ENCODE measurements at regions not wholly inside any gene's neighbourhood (a gene's known extent, or its start where the extent isn't known, plus 50 kb on each side); places are given as distances from the start of the nearest gene placed in this dataset.

DNA sequence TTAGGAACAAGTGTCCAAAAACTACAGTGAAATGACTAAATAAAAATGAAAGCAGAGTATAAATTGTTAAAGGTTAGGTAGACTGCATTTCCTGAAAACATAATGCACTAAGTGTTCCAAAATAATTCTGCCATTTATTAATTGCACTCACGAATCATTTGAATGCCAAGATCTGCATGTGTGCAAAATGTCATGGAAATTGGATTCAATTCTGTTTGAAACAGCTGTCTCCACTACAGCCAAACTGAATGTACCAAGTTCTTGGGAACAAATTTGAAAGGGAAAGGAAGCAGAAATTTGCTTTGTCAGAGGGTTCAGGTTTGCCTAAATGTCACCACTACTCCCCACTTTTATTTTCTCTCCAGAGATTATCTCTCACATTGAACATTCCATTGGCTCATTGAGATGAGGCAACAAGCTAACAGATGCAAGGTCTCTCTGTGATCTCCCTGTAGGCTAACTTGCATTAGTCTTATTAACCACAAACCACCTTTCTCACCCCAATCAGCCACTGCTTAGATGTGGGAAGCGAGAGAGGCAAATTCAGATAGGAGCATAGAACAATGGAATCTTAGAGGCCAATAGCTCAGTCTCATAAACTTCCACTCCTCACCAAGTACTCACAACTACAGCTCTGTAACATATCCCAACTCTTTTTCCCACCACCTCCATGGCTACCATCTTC, 226.6 kb downstream of the KDR start:
- no peak overlapping the region for H3K4me3 Mint-ChIP-seq
- no peaks in the 10 kb centered on the region for H3K36me3 Mint-ChIP-seq (ENCODE audit: insufficient read depth)
- DNase-seq (no peak), ATAC-seq (replicated peaks) (no peak)
- no peaks in the 10 kb centered on the region for H3K27me3 Mint-ChIP-seq
- no peak overlapping the region for H3K27ac Mint-ChIP-seq
- peaks cover 0 to 5% of the 10 kb centered on the region in 2 donors for H3K9me3 Mint-ChIP-seq
- no peaks in the 10 kb centered on the region for H3K4me1 Mint-ChIP-seq (ENCODE audit: low read depth in 2 of 2)

DNA sequence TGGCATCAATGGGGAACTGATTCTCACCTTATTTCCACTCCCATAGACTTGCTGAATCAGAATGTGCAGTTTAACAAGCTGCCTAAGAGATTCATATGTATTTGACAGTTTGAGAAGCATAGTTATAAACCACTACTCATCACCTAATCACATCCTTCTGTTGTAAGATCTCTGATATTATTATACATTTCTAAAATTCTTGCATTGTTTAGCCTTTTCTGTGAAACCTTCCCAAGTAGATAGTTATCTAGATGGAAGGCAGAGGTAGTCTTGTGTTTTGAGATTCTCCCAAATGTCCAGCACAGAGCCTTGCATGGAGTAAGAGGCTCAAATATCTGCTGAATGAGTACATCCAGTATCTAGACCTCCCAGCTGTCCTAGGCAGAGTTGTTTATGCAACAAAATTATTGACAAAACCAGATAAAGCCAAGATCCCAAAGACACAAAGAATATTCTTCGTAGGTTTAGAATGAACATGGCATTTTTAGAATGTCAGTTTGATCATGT, 227.3 kb downstream of the KDR start:
- Mint-ChIP-seq H3K4me3 (no peak overlapping the region), H3K27ac (no peak overlapping the region), H3K4me1 (ENCODE audit: low read depth in 2 of 2) (no peaks in the 10 kb centered on the region), H3K9me3 (peaks cover 0 to 6% of the 10 kb centered on the region in 2 donors), H3K36me3 (ENCODE audit: insufficient read depth) (no peaks in the 10 kb centered on the region), H3K27me3 (no peaks in the 10 kb centered on the region)
- no peak for ATAC-seq (replicated peaks)
- DNase-seq = no peak

DNA sequence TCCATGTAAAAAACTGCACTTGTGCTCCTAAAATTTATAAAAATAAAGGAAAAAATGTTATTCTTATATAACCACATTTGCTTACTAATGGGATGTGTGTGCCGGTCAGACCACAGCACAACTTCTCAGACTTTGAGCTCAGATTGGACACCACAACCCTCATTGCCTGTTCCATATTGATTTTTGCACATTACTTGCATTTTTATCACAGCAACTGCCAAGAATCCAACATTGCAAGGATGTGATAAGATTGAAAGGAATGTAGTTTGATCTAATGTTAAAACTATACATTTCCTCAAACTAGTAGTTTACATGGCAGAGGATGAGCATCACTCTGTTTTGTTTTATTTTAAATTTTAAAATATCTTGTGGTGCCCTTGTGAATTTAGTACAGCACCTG, 227.8 kb downstream of the KDR start:
- Mint-ChIP-seq H3K27ac (no peak overlapping the region), H3K9me3 (peaks cover 0 to 6% of the 10 kb centered on the region in 2 donors), H3K27me3 (no peaks in the 10 kb centered on the region), H3K4me3 (no peak overlapping the region), H3K4me1 (ENCODE audit: low read depth in 2 of 2) (no peaks in the 10 kb centered on the region), H3K36me3 (ENCODE audit: insufficient read depth) (no peaks in the 10 kb centered on the region)
- ATAC-seq (replicated peaks) (no peak), DNase-seq (no peak)

DNA sequence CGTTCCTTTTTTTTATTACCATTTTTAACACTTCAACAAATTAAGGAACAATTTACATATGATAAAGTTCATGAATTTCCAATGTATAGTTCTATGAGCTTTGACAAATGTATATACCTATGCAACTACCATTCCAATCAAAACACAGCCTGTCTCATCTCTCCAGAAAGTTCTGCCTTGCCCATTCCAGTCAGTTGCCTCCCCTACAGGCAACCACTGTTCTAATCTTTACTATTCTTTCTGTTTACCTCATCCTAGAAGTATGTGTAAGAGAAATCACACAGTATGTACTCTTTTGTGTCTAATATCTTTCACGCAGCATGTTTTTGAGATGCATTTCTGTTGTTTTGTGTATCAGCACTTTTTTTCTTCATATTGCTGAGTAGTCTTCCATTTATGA, 224.9 kb downstream of the KIT start:
- Mint-ChIP-seq H3K27me3 (no peaks in the 10 kb centered on the region), H3K4me3 (no peak overlapping the region), H3K36me3 (ENCODE audit: insufficient read depth) (no peaks in the 10 kb centered on the region), H3K4me1 (ENCODE audit: low read depth in 2 of 2) (no peaks in the 10 kb centered on the region), H3K9me3 (peaks cover 0 to 7% of the 10 kb centered on the region in 2 donors), H3K27ac (no peak overlapping the region)
- no peak for ATAC-seq (replicated peaks)
- DNase-seq = no peak

DNA sequence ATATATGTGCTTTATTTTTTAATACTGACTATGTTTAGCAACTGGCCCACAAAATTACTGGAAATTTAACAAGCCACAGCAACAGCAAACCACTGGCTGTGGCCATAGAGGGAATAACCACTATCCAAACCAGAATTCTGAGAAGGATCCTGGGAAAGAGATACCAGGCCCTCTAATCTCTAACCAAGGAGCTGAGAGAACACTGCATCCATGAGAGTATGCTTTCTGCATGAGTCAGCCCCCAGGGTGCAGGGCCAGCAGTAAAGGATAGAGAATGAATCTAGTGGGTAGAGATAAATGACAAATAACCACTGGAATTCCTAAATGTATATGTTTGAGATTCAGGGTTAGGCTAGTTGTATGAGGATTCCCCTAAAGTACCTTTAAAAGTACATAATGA, 221.8 kb downstream of the KIT start:
- Mint-ChIP-seq H3K27ac (no peak overlapping the region), H3K4me1 (ENCODE audit: low read depth in 2 of 2) (no peaks in the 10 kb centered on the region), H3K36me3 (ENCODE audit: insufficient read depth) (no peaks in the 10 kb centered on the region), H3K27me3 (no peaks in the 10 kb centered on the region), H3K4me3 (no peak overlapping the region), H3K9me3 (peaks cover 9 to 10% of the 10 kb centered on the region in 2 donors)
- no peak for ATAC-seq (replicated peaks)
- no peak for DNase-seq

DNA sequence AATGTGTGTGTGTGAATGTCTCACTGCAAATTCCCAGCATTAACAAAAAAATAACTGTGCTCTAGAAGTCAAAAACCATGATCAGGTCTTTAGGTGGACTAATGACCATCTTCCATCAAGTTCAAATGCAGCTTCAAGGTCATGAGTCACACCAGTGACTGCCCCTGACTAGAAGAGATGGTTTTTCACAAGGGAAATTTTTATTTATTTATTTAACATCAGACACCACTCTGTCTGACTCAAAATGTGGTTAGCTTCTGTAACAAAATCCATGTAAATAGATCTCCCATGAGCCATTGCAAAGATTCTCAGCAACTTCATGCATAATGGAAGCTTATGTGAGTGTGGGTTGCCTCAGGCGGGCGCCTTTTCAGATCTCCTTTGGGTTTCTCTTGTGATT, 219.2 kb downstream of the KIT start:
- no peak overlapping the region for H3K27ac Mint-ChIP-seq
- peaks cover 8 to 9% of the 10 kb centered on the region in 2 donors for H3K9me3 Mint-ChIP-seq
- no peaks in the 10 kb centered on the region for H3K4me1 Mint-ChIP-seq (ENCODE audit: low read depth in 2 of 2)
- no peak for DNase-seq
- no peak for ATAC-seq (replicated peaks)
- H3K27me3 Mint-ChIP-seq = no peaks in the 10 kb centered on the region
- no peak overlapping the region for H3K4me3 Mint-ChIP-seq
- H3K36me3 Mint-ChIP-seq (ENCODE audit: insufficient read depth) = no peaks in the 10 kb centered on the region

DNA sequence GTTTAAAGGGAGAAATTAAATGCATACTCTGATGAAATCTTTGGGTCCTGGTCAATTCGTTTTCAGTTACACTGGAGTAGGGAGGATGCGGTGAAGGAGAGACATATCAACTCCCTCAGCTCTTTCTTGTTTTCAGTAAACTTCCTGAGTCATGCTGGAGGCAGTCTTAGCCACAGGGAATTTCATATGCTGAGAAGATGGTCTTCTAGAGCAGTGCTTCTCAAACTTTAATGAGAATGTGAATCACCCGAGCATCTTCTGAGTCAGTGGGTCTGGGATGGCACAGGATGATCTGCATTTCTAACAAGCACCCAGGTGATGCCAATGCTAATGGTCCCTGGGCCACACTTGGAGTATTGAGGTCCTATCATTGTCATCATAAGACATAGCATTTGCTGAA, 214.5 kb downstream of the KIT start:
- Mint-ChIP-seq H3K9me3 (peaks cover 9% of the 10 kb centered on the region in 2 donors), H3K27me3 (no peaks in the 10 kb centered on the region), H3K27ac (no peak overlapping the region), H3K4me1 (ENCODE audit: low read depth in 2 of 2) (no peaks in the 10 kb centered on the region), H3K36me3 (ENCODE audit: insufficient read depth) (no peaks in the 10 kb centered on the region), H3K4me3 (no peak overlapping the region)
- DNase-seq = no peak
- no peak for ATAC-seq (replicated peaks)

DNA sequence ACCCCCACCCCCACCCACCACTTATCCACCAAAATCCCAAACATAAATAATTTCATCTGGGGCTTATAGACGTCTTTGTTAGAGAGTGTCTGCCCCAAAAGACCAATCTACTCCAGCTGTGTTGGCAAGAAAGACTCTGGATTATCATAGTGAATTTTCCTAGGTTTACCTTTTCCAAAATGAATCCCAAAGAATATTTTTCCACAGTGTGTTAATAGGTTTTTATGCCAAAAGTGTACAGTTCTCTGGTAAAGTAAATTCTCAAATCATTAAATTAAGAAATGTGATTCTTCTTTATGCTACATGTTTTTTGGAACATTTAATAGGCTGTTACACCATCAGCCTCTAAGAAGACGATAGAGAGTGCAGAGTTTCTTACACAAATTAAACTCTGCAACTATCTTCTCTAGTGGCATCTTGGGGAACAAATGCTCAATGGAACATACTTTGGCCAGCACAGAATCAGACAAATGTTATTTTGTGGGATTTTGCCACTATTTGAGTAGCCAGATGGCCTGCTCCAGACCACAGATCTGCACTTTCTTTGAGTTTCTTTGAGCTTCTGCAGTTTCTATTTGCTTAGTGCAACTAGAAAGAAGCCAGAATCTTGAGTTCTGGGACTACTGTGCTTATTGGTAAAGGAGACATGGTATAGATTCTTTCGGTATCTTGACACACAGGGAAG, 206.0 kb downstream of the KIT start:
- H3K36me3 Mint-ChIP-seq (ENCODE audit: insufficient read depth) = no peaks in the 10 kb centered on the region
- no peaks in the 10 kb centered on the region for H3K4me1 Mint-ChIP-seq (ENCODE audit: low read depth in 2 of 2)
- ATAC-seq (replicated peaks) (no peak), DNase-seq (no peak)
- H3K27ac Mint-ChIP-seq = no peak overlapping the region
- peaks cover 0 to 6% of the 10 kb centered on the region in 2 donors for H3K9me3 Mint-ChIP-seq
- no peaks in the 10 kb centered on the region for H3K27me3 Mint-ChIP-seq
- no peak overlapping the region for H3K4me3 Mint-ChIP-seq

DNA sequence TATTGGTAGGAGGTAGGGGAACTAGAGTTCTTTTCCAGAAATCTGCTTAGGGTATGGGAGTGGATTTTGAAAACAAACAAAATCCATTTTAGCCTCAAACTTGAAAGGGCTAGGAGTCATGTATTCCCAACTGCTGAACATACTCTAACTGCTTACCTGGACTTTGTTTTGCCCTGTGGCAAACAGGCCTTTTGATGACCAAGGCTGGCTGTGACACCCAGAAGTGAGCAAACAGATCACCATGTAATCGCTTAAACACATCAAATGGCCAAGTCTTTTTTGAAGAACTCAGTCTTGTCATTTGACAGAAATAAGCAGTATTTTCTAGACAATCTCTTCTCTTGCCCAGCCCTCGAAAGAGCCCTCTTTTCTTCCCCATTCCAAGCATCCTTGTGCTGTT, 203.4 kb downstream of the KIT start:
- Mint-ChIP-seq H3K27me3 (no peaks in the 10 kb centered on the region), H3K36me3 (ENCODE audit: insufficient read depth) (no peaks in the 10 kb centered on the region), H3K9me3 (peaks cover 0 to 8% of the 10 kb centered on the region in 2 donors), H3K4me3 (no peak overlapping the region), H3K27ac (no peak overlapping the region), H3K4me1 (ENCODE audit: low read depth in 2 of 2) (no peaks in the 10 kb centered on the region)
- no peak for ATAC-seq (replicated peaks)
- DNase-seq = no peak

DNA sequence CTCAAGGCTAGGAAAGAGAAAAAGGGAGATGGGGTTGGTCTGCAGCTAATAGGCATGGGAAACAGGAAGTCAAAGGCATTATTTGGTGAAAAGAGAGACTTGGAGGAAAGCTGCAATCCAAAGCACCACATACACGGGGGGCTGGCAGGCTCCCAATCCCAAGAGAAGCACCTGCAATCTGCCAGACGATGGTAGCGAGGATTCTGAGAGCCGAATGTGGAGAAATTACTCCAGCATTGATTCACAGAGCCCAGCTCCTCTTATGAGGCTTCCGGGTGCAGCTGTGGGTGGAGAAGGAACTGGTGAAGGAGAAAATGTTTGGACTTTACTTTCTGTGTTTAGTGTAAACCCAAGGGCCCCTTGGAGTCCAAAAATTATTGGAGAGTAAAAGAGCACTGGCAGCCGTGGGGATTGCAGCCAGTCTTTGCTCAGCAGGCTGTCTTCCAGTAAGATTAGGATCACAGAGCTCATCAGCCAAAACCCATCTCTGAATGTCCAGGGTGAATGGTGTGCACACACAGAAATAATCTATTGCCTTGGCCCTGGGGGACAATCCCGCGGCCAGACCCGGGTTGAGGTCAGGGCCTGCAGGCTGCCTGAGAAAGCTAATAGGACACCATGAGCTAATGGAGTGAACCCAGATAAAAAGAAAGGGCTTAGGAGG, 197.6 kb downstream of the KIT start:
- no peaks in the 10 kb centered on the region for H3K27me3 Mint-ChIP-seq
- DNase-seq = no peak
- H3K9me3 Mint-ChIP-seq = peaks cover 0 to 9% of the 10 kb centered on the region in 2 donors
- no peak for ATAC-seq (replicated peaks)
- no peak overlapping the region for H3K27ac Mint-ChIP-seq
- H3K4me1 Mint-ChIP-seq (ENCODE audit: low read depth in 2 of 2) = no peaks in the 10 kb centered on the region
- no peak overlapping the region for H3K4me3 Mint-ChIP-seq
- H3K36me3 Mint-ChIP-seq (ENCODE audit: insufficient read depth) = no peaks in the 10 kb centered on the region

DNA sequence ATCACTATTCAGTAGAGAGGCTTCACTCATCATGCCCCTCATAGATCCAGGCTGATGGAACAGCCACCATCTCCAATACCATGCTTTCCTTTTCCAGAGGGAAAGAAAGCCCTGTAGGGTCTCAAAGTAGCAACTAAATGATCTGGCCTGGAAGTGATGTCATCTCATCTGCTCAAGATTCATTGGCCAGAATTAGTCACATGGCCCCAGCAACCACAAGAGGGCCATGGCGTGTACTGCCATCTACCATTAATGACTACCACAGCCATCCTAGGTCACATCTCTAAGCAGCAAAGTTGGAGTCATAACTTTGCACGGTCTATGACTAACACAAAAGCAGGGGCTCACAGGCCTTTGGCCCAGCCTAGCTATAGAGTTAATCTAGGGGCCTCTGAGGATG, 194.8 kb downstream of the KIT start:
- DNase-seq (no peak), ATAC-seq (replicated peaks) (no peak)
- Mint-ChIP-seq H3K27me3 (no peaks in the 10 kb centered on the region), H3K36me3 (ENCODE audit: insufficient read depth) (no peaks in the 10 kb centered on the region), H3K4me1 (ENCODE audit: low read depth in 2 of 2) (no peaks in the 10 kb centered on the region), H3K27ac (no peak overlapping the region), H3K9me3 (peaks cover 0 to 7% of the 10 kb centered on the region in 2 donors), H3K4me3 (no peak overlapping the region)

DNA sequence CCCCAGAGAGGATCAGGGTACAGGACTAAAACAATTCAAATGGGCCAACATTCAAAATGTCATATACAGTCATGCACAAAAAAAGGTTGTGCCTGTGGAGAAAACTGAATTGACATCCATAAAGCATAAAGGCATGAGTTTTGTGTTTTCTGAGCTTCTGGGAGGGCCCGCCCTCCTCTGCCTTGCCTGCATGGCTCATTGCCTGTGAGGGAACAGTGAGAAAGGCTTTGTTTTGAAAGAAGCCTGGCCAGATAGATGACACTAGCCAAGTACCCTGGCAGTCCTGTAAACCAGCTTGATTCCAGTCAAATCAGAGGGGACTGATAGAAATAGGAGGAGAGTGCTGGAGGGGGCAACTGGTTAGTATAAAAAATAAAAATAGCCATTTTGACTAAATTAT, 194.3 kb downstream of the KIT start:
- Mint-ChIP-seq H3K27ac (no peak overlapping the region), H3K4me3 (no peak overlapping the region), H3K4me1 (ENCODE audit: low read depth in 2 of 2) (no peaks in the 10 kb centered on the region), H3K36me3 (ENCODE audit: insufficient read depth) (no peaks in the 10 kb centered on the region), H3K9me3 (peaks cover 0 to 5% of the 10 kb centered on the region in 2 donors), H3K27me3 (no peaks in the 10 kb centered on the region)
- ATAC-seq (replicated peaks) (no peak), DNase-seq (no peak)

DNA sequence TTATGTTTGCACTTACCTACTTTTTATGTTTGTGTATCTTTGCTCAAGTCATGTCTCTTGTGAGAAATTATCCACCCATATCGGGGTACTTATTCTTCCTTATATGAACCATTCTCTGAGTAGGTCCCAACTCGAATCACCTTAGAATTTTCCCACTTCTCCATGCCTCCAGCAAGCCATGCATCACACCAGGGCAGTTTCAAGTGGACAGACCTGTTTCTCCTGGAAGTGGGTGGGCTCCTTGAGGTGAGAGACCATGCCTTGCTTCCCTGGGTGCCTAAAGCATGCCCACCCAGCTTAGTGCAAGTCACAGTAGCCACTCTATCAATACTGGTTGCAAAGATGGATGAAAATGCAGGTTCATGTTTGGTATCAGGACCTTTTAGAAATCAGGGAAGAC, 187.2 kb downstream of the KIT start:
- no peak for ATAC-seq (replicated peaks)
- no peaks in the 10 kb centered on the region for H3K36me3 Mint-ChIP-seq (ENCODE audit: insufficient read depth)
- H3K27me3 Mint-ChIP-seq = no peaks in the 10 kb centered on the region
- peaks cover 0 to 3% of the 10 kb centered on the region in 2 donors for H3K9me3 Mint-ChIP-seq
- DNase-seq = no peak
- H3K27ac Mint-ChIP-seq = no peak overlapping the region
- H3K4me3 Mint-ChIP-seq = no peak overlapping the region
- no peaks in the 10 kb centered on the region for H3K4me1 Mint-ChIP-seq (ENCODE audit: low read depth in 2 of 2)

DNA sequence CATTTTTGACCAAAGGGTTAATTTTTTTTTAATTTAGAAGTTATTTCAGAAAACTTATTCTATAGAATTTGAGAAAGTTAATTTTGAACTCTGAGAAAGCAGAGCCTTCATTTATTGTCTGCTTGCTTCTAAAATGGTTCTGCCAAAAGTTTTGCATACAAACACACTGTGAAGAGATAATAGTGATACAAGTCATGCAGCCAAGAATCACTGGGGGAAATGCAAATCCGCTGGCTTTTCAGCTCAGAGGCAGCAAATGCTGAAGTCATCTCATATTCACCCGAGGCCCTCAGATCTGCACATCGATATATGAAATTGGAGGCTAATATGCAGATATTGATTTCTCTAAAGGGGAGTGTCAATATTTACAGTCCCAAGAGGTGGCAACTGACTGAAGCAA, 186.2 kb downstream of the KIT start:
- Mint-ChIP-seq H3K27me3 (no peaks in the 10 kb centered on the region), H3K4me3 (no peak overlapping the region), H3K27ac (no peak overlapping the region), H3K4me1 (ENCODE audit: low read depth in 2 of 2) (peaks cover 0 to 2% of the 10 kb centered on the region in 2 donors), H3K36me3 (ENCODE audit: insufficient read depth) (no peaks in the 10 kb centered on the region), H3K9me3 (peaks cover 0 to 3% of the 10 kb centered on the region in 2 donors)
- ATAC-seq (replicated peaks) (no peak), DNase-seq (no peak)
